ENCODE measurements at regions not wholly inside any gene's neighbourhood (a gene's known extent, or its start where the extent isn't known, plus 50 kb on each side); places are given as distances from the start of the nearest gene placed in this dataset.

DNA sequence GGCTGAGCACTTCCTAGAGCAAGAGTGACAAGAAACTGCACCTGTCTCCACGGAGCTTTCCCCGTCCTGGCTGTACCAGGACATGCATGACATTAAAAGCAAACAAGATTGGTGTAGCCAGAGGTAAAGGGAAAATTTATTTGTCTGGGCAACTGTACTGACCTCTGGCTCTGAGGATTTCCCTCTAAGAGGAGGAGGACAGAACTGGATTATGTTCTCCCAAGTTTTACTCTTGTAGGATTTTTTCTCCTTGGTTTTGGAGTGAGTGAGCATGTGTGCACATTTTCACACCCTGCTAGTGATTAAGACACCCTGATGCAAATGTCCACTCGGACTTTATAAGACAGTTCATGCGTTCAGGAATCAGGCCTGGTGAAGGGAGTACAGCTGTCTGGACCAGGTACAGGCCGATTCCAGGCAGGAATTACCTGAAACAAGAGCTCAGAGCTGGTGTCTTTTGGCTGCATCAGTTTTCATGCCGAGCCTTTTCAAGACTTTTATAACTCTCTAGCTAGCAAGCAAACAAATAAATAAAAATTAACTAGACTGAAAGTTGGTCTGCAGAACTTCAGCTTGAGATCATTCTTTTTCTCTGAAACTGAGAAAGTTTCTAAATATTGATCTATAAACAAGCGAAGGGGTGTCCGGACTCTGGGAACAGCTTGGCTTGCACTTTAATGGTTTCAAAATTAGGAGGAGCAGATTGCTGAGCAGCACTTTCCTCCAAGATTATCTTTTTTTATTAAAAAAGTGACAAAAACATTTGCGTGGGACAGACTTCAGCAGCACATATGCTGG is 51.3 kb upstream of the SPRY1 start:
- H3K4me3 Mint-ChIP-seq = no peak overlapping the region
- no peak for DNase-seq (ENCODE audit: low spot score in 2 of 2, unreplicated experiment in 2 of 2)
- no peaks in the 10 kb centered on the region for H3K36me3 Mint-ChIP-seq
- no peak overlapping the region for H3K27ac Mint-ChIP-seq
- TF ChIP-seq, protein P1, sequence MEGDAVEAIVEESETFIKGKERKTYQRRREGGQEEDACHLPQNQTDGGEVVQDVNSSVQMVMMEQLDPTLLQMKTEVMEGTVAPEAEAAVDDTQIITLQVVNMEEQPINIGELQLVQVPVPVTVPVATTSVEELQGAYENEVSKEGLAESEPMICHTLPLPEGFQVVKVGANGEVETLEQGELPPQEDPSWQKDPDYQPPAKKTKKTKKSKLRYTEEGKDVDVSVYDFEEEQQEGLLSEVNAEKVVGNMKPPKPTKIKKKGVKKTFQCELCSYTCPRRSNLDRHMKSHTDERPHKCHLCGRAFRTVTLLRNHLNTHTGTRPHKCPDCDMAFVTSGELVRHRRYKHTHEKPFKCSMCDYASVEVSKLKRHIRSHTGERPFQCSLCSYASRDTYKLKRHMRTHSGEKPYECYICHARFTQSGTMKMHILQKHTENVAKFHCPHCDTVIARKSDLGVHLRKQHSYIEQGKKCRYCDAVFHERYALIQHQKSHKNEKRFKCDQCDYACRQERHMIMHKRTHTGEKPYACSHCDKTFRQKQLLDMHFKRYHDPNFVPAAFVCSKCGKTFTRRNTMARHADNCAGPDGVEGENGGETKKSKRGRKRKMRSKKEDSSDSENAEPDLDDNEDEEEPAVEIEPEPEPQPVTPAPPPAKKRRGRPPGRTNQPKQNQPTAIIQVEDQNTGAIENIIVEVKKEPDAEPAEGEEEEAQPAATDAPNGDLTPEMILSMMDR (IDR thresholded peaks at IDR 0.05; ENCODE audit: unreplicated experiment) = no peak
- peaks cover 13% of the 10 kb centered on the region for H3K4me1 Mint-ChIP-seq
- H3K27me3 Mint-ChIP-seq (ENCODE audit: low read depth) = no peaks in the 10 kb centered on the region
- no peaks in the 10 kb centered on the region for H3K9me3 Mint-ChIP-seq

DNA sequence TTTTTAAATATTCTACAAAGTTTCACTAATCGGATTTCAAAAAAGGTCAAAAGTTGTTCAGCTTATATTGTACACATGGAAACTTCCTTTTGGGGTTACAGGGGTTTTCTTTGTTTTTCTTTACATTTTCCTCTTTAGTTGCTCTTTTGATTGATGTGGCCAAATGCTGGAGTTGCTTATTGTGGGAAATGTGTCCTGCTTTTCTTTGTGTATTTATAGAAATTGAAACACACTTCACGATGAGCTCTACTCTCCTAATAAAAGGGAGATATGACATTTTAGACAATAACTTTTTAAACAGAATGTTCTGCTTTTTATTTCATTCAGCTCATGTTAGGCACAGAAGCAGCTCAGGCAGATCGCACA is 50.7 kb upstream of the SPRY1 start:
- no peak overlapping the region for H3K27ac Mint-ChIP-seq
- no peaks in the 10 kb centered on the region for H3K36me3 Mint-ChIP-seq
- H3K4me3 Mint-ChIP-seq = no peak overlapping the region
- H3K4me1 Mint-ChIP-seq = peaks cover 13% of the 10 kb centered on the region
- no peaks in the 10 kb centered on the region for H3K27me3 Mint-ChIP-seq (ENCODE audit: low read depth)
- DNase-seq (ENCODE audit: low spot score in 2 of 2, unreplicated experiment in 2 of 2) = no peak
- TF ChIP-seq, protein P1 (IDR thresholded peaks at IDR 0.05; ENCODE audit: unreplicated experiment) = no peak
- no peaks in the 10 kb centered on the region for H3K9me3 Mint-ChIP-seq

DNA sequence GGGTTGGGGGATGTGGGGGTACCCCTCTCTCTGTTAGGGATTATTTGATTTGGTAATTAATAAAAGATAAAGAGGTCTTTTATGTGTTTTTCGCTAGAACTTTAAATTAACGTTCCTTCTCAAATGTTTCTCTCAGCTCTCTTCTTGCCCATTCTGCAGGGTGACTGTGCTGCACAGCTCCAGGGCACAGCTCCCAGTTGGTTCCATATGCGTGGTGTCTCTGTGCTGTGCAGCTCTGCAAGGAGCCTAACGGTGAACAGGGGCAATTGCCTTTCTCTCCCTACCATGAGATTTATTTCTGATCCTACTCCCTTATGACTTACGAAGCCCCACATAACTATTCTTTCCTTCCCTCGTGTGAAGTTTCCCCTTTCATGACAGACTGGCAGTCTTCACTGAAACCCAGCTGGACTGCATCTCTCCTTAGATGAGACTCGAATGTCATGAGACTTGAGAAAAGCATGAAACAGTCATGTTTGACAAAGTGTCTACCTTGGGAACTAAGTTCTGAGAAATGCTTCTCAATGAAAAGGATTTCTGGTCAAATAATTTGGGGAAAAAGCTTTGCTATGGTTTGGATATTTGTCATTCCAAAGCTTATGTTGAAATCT is 50.2 kb upstream of the SPRY1 start:
- TF ChIP-seq, protein P1 (IDR thresholded peaks at IDR 0.05; ENCODE audit: unreplicated experiment) = no peak
- Mint-ChIP-seq H3K27me3 (ENCODE audit: low read depth) (no peaks in the 10 kb centered on the region), H3K9me3 (no peaks in the 10 kb centered on the region), H3K36me3 (no peaks in the 10 kb centered on the region), H3K27ac (no peak overlapping the region), H3K4me3 (no peak overlapping the region), H3K4me1 (peaks cover 13% of the 10 kb centered on the region)
- no peak for DNase-seq (ENCODE audit: low spot score in 2 of 2, unreplicated experiment in 2 of 2)

Measured in mesothelial cell of epicardium (in vitro differentiated cells).